Right atrium auricular region (tissue), 2 donors: ENCODE measurements at regions not wholly inside any gene's neighbourhood (a gene's known extent, or its start where the extent isn't known, plus 50 kb on each side); places are given as distances from the start of the nearest gene placed in this dataset.

Experiments
- DNase-seq: peaks from one replicate; pipeline ENCODE4 v3.0.0-alpha.2; 2019; ENCODE audit warnings: low spot score
- H3K27ac ChIP-seq, 2 donors: fragments of 200-600 bp; sonication (generic); 1 replicate in 1 of 2; 2 replicates in 1 of 2; pipeline ENCODE4 v1.5.1; 2016 to 2019
- H3K27me3 ChIP-seq, 2 donors: fragments of 200-600 bp; sonication (generic); one replicate each; pipeline versions ENCODE4 v1.5.1 to v1.6.0; 2017 to 2019
- H3K36me3 ChIP-seq: fragments of 200-600 bp; sonication (generic); one replicate; pipeline ENCODE4 v1.5.1; 2016
- H3K4me1 ChIP-seq, 2 donors: fragments of 200-600 bp; sonication (generic); one replicate each; pipeline versions ENCODE4 v1.5.1 to v1.6.0; 2017 to 2019
- H3K4me3 ChIP-seq, 2 donors: fragments of 200-600 bp; sonication (generic); 1 replicate in 1 of 2; 2 replicates in 1 of 2; pipeline ENCODE4 v1.5.1; 2017 to 2019; ENCODE audit warnings: mild to moderate bottlenecking in 1 of 2, moderate library complexity in 1 of 2
- H3K9me3 ChIP-seq, 2 donors: fragments of 200-600 bp; sonication (generic); one replicate each; pipeline ENCODE4 v1.5.1; 2019
- CTCF ChIP-seq, 2 donors: fragments of 200-600 bp; sonication (generic); IDR thresholded peaks; one replicate each; pipeline ENCODE4 v1.5.1; 2019; ENCODE audit warnings: antibody characterized with exemption in 2 of 2

GRCh38 chr15:39400002-39400401 lies 180.9 kb upstream of the THBS1 start:
- H3K4me1 ChIP-seq = peaks cover 0 to 15% of the 10 kb centered on the region in 2 donors
- TF ChIP-seq CTCF (IDR thresholded peaks at IDR 0.05) = no peak

GRCh38 chr15:39400821-39401550 lies 179.9 kb upstream of the THBS1 start:
- Histone ChIP-seq H3K9me3 (no peaks in the 10 kb centered on the region), H3K4me1 (peaks cover 0 to 17% of the 10 kb centered on the region in 2 donors), H3K4me3 (no peak overlapping the region), H3K27me3 (no peaks in the 10 kb centered on the region), H3K27ac (no peak overlapping the region), H3K36me3 (no peaks in the 10 kb centered on the region)
- no peak for TF ChIP-seq CTCF (IDR thresholded peaks at IDR 0.05)
- DNase-seq = no peak

More at GRCh38 chr15:39400002-39400401, 180.9 kb upstream of the THBS1 start:
- H3K36me3 ChIP-seq = no peaks in the 10 kb centered on the region
- no peak overlapping the region for H3K4me3 ChIP-seq
- H3K27ac ChIP-seq = no peak overlapping the region
- DNase-seq = no peak
- H3K27me3 ChIP-seq = no peaks in the 10 kb centered on the region
- H3K9me3 ChIP-seq = no peaks in the 10 kb centered on the region

- H3K4me1 ChIP-seq = peaks cover 0 to 17% of the 10 kb centered on the region in 2 donors
- H3K27ac ChIP-seq = no peak overlapping the region
- no peaks in the 10 kb centered on the region for H3K27me3 ChIP-seq
- no peak for DNase-seq
- TF ChIP-seq CTCF (IDR thresholded peaks at IDR 0.05) = no peak
- H3K36me3 ChIP-seq = no peaks in the 10 kb centered on the region
- H3K9me3 ChIP-seq = no peaks in the 10 kb centered on the region
- no peak overlapping the region for H3K4me3 ChIP-seq
Observed at GRCh38 chr15:39403640-39404117, 177.2 kb upstream of the THBS1 start.

GRCh38 chr15:39404767-39405181 lies 176.1 kb upstream of the THBS1 start:
- peaks cover 0 to 17% of the 10 kb centered on the region in 2 donors for H3K4me1 ChIP-seq
- no peak overlapping the region for H3K4me3 ChIP-seq
- H3K27ac ChIP-seq = peak overlapping the region in 1 of 2 donors; percentile 30
- DNase-seq = peak; percentile 66
- TF ChIP-seq CTCF (IDR thresholded peaks at IDR 0.05) = no peak
- no peaks in the 10 kb centered on the region for H3K36me3 ChIP-seq
- H3K27me3 ChIP-seq = no peaks in the 10 kb centered on the region
- no peaks in the 10 kb centered on the region for H3K9me3 ChIP-seq

- no peaks in the 10 kb centered on the region for H3K36me3 ChIP-seq
- no peak for TF ChIP-seq CTCF (IDR thresholded peaks at IDR 0.05)
- H3K4me1 ChIP-seq = peaks cover 0 to 17% of the 10 kb centered on the region in 2 donors
- no peaks in the 10 kb centered on the region for H3K27me3 ChIP-seq
- no peaks in the 10 kb centered on the region for H3K9me3 ChIP-seq
- H3K4me3 ChIP-seq = no peak overlapping the region
- DNase-seq = no peak
- no peak overlapping the region for H3K27ac ChIP-seq
Observed at GRCh38 chr15:39406485-39406884, 174.4 kb upstream of the THBS1 start.
